ENCODE measurements at regions not wholly inside any gene's neighbourhood (a gene's known extent, or its start where the extent isn't known, plus 50 kb on each side); places are given as distances from the start of the nearest gene placed in this dataset.

- DNase-seq (ENCODE audit: low read depth): no peak
Observed at GRCh38 chr22:49567899-49568750, 259.5 kb downstream of the BRD1 start.

DNA sequence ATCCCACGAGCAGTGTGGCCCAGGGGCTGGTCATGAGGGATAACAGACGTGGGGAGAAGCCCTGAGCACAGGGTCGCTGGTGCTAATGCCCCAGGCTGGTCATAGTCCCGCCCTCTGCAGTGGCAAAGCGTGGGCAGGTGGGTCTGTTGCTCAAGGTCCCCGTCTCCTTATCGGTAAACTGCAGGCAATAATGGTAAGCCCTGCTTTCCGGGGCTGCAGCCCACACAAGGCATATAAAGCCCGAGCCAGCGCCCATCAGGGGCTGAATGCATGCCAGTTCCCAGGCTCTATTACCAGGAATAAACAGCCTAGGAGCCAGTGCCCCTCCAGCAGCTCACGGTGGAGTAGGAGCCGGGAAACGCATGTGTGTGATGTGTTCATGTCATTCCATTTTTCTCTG lies 261.0 kb downstream of the BRD1 start:
- DNase-seq (ENCODE audit: low read depth): no peak

DNA sequence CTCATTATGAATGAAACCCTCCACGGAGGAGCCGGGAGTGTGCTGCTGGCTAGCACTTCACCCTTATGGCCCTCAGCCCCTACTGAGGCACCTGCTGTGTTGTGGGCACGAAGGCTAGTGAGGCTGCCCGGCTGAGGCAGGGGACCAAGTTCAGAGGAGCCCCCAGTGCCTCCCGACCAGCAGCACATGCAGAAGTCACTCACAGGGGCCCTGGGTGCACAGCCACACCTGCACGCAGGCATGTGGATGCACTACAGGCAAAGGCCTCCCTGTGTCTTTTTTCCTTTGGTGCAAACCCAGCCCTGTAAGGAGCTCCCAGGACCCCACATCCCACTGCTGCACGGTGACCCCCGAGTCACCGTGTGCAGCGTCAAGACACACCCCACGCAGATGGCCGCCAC lies 261.5 kb downstream of the BRD1 start:
- DNase-seq (ENCODE audit: low read depth): no peak

- DNase-seq (ENCODE audit: low read depth): no peak
Observed at GRCh38 chr22:49565516-49565855, 262.2 kb downstream of the BRD1 start.

GRCh38 chr22:49564666-49565515 lies 262.8 kb downstream of the BRD1 start:
- DNase-seq (ENCODE audit: low read depth): no peak

DNA sequence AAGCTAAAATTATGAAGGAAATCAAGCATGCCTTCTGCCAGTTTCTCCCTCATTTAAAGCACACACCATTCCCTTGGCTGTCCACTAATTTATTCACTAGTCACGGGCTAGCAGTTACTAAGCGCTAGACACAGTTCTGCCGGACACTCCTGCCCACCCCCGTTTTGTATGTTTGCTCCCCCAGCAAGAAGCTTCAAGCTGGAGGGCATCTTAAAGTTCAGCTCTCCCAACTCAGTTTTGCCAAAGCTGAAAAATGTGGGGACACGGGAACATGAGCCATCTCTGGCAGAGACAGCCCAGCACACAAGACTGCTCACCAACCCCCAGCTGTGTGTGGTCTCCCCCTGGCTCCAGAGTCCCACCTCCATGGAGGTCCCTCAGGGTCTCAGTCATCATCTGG lies 263.6 kb downstream of the BRD1 start:
- DNase-seq (ENCODE audit: low read depth): no peak

DNA sequence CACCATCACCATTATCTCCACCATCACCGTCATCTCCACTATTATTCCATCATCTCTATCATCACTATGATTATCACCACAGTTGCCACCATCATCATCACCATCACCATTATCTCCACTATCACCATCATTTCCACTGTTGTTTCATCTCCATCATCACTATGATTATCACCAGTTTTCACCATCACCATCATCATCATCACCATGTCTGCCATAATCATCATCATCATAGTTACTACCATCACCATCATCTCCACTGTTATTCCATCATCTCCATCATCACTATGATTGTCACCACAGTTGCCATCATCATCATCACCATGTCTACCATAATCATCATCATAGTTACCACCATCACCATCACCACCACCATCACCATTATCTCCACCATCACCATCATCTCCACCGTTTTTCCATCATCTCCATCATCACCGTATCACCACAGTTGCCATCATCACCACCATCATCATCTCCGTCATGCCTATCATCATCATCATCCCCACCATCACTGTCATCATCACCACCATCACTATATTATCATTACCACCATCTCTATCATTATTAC lies 264.9 kb downstream of the BRD1 start:
- DNase-seq (ENCODE audit: low read depth): no peak

GRCh38 chr22:49561976-49562375 lies 265.7 kb downstream of the BRD1 start:
- no peak for DNase-seq (ENCODE audit: low read depth)

DNA sequence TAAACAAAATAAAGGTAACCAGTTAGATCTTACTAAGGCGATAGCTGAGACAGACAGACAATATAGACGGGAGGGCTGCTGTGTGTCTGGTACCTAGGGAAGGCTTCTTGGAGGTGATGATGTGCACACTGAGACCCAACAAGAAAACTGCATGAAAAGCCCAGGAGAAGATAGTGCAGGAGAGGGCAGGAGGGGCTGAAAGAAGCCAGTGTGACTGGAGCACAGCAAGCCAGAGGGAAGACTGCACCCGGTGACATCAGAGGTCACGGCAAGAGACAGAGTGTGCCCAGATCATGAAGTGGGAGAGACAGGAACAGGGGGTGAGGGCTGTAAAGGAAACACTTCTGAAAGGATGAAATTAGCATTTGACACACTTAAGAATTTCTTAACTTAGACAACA lies 266.3 kb downstream of the BRD1 start:
- DNase-seq (ENCODE audit: low read depth): no peak

GRCh38 chr22:49555526-49555925 lies 272.1 kb downstream of the BRD1 start:
- no peak for DNase-seq (ENCODE audit: low read depth)

GRCh38 chr22:49554741-49555140 lies 272.9 kb downstream of the BRD1 start:
- no peak for DNase-seq (ENCODE audit: low read depth)

- DNase-seq (ENCODE audit: low read depth): no peak
Observed at GRCh38 chr22:49554296-49554625, 273.4 kb downstream of the BRD1 start.

GRCh38 chr22:49553518-49554295 lies 274.0 kb downstream of the BRD1 start:
- DNase-seq (ENCODE audit: low read depth): no peak

DNA sequence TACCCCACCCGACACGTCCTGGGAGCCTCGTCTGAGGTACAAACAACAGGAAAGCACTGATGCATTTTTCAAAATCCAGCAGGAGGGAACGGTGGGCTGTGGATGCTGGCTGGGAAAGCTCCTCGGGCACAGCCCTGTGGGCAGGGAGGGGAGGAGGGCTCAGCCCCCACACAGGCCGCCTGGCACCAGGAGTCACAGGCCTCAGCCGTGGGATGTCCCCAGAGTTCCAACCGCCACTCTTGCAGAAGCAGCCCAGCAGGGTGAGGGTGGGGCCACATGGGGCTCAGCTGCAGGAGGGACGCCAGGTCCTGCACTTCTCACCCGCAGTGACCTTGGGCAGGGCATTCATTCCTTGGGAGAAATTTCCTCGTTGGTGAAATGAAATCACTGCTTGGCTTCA lies 274.6 kb downstream of the BRD1 start:
- no peak for DNase-seq (ENCODE audit: low read depth)

GRCh38 chr22:49551897-49552614 lies 275.6 kb downstream of the BRD1 start:
- no peak for DNase-seq (ENCODE audit: low read depth)

GRCh38 chr22:49551446-49551845 lies 276.2 kb downstream of the BRD1 start:
- DNase-seq (ENCODE audit: low read depth): no peak

DNA sequence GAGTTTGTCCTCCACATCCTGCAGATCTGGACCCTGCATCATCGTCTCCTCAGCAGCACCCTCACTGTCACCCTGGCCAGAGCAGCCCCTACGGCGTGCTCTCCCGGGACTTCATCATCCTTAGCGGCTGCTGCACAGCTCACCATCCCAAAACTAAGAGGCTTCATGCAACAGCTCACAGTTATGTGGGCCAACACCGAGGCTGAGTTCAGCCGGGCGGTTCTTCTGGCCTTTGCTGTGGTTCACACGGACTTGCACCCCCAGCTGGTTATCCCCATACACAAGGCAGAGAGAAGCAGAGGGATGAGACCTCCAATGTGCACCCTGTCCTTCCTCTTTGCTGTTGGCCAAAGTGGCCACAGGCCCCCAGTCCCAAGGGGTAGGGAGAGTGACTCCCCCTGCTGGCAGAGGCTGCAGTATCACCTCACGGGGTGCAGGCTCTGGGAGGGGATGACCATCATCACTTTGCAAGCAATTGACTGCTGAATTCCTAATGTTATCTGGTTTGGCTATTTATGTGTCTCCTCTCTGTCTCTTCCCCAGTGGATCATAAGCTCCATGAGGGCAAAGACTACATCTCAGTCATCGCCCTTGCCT lies 276.8 kb downstream of the BRD1 start:
- no peak for DNase-seq (ENCODE audit: low read depth)

DNA sequence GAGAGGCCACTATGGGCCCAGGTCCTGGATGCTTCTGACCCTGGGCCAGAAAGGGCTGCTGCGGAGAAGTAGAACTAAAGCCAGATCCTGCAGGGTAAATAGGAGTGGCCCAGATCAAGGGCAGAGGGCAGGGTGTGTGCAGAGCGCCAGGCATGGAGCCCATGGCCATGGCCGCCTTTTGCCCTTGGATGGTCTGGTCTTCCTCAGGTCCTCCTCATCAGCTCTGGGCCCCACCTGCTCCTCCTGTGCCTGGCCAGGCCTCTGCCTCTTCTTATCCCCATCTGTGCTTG lies 277.6 kb downstream of the BRD1 start:
- DNase-seq (ENCODE audit: low read depth): no peak

GRCh38 chr22:49549256-49550140 lies 278.2 kb downstream of the BRD1 start:
- no peak for DNase-seq (ENCODE audit: low read depth)

DNA sequence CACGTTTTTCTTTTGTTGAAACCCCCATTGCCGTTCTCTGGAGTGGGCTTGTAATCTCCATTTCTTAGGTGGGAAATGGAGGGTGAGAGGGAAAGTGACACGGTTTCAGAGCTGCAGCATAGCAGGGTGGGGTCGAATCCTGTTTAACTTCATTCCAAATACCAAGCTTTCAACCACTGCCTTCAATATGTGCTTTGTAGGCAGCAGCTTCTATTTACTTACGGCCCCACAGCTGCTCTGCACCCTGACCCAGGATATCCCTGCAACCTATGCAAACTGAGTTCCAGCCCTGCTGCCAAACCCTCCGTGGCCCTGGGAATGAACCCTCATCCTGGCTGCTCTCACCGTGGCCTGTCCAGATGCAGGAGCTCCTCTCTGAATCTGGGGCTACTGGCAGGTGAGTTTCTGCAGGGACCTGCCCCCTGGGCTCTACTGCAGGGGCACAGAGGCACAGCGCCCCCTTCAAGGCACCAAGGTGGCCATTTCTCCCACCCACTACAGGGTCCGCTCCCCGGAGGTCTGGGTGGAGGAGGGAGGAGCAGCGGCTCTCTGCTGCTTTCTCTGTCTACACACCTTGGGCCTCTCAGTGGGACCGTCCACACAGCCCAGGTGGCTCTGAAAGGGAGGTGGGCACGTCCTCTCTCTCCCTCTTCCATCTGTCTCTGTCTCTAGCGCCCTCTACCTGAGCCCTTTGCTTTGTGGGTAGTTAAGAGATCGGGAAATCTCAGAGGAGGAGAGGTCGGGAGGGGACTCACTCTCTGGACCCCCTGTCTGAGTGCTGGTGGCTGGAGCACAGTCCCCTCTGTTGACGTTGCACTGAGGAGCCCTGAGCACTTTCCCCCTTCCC lies 279.1 kb downstream of the BRD1 start:
- DNase-seq (ENCODE audit: low read depth): no peak

Measured in HS-5 (cell line).